ENCODE measurements at regions not wholly inside any gene's neighbourhood (a gene's known extent, or its start where the extent isn't known, plus 50 kb on each side); places are given as distances from the start of the nearest gene placed in this dataset.

DNA sequence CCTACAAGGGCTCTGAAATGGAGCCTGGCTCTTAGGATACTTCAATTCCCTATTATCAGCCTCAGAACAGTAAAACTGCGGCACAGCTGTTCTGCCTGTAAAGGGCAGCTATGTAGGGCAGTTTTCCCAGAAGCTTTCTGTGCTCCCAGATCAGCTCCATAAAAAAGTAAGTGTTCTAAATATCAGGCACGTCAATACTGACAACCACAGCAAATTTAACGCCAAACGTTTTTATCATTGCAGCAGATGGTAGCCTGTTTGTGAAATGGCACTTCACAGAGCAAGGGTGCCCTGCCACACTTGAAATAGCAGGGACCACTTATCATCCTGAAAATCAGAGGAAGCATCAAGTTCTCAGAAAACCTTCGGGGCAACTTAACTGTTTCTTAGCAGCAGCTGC is 54.8 kb upstream of the PTHLH start:
- in situ Hi-C loops (cut with MboI; ENCODE audit: low sequenced_read_pairs), result no loop called here
- Histone ChIP-seq H2BK120ac (ENCODE audit: low read depth, low read length) (peak overlapping the region; percentile 59; the same call in 1 of the 2 replicates), H2BK20ac (ENCODE audit: low read depth, low read length) (0 out of 2 replicates have a peak overlapping the region, but pooled peaks have one; percentile 8), H3K79me1 (ENCODE audit: low read depth in 1 of 2, low read length in 2 of 2) (no peaks in the 10 kb centered on the region), H3K4ac (ENCODE audit: low read depth, low read length) (peak overlapping the region; percentile 0; the same call in 1 of the 2 replicates), H3K9me3 (ENCODE audit: control insufficient read depth, insufficient read depth, low read length) (no peaks in the 10 kb centered on the region), H2AFZ (replicated peaks; ENCODE audit: low read length, poor library complexity) (peak overlapping the region; percentile 36), H4K5ac (ENCODE audit: low read depth, low read length) (no peak overlapping the region), H3K4me3 (ENCODE audit: insufficient read depth, low read depth, low read length) (no peak overlapping the region), H3K36me3 (ENCODE audit: control insufficient read depth, insufficient read depth, low read length) (no peaks in the 10 kb centered on the region), H2BK15ac (ENCODE audit: low read depth, low read length) (peak overlapping the region; percentile 48; the same call in 1 of the 3 replicates), H3K9me1 (ENCODE audit: insufficient read depth, low read length) (peaks cover 5% of the 10 kb centered on the region; the same call in 1 of the 2 replicates), H3K4me2 (ENCODE audit: low read depth, low read length) (no peak overlapping the region), H3K56ac (ENCODE audit: extremely low read depth, insufficient read depth, low read length) (no peak overlapping the region), H2BK5ac (ENCODE audit: low read depth, low read length, poor library complexity, severe bottlenecking) (no peak overlapping the region), H4K8ac (ENCODE audit: low read depth in 2 of 2, low read length in 2 of 2) (peak overlapping the region in 1 of 2 experiments; percentile 72; a peak in 2 of 4 replicates), H3K14ac (replicated peaks; ENCODE audit: low read depth, low read length) (0 out of 2 replicates have a peak overlapping the region, but pooled peaks have one; percentile 2), H3K27ac (ENCODE audit: insufficient read depth, low read length) (no peak overlapping the region), H3K4me1 (ENCODE audit: control insufficient read depth, insufficient read depth, low read length) (peaks cover 8% of the 10 kb centered on the region), H3K27me3 (ENCODE audit: control insufficient read depth, insufficient read depth, low read length) (no peaks in the 10 kb centered on the region), H4K91ac (ENCODE audit: insufficient read depth, low read depth, low read length) (no peak overlapping the region), H4K20me1 (ENCODE audit: insufficient read depth, low read length) (no peaks in the 10 kb centered on the region), H2AK5ac (ENCODE audit: low read depth, low read length) (no peak overlapping the region; the same call in 1 of the 2 replicates), H3K23ac (ENCODE audit: low read depth, low read length) (no peak overlapping the region), H3K9ac (ENCODE audit: low read depth, low read length) (no peak overlapping the region), H2AK9ac (replicated peaks; ENCODE audit: low read depth, low read length, poor library complexity) (no peak overlapping the region), H3K18ac (ENCODE audit: low read depth, low read length) (no peak overlapping the region)
- no peak for DNase-seq
- dilution Hi-C loops (cut with HindIII; ENCODE audit: low sequenced_read_pairs, unreplicated experiment), result no loop called here
- 20% methylated on average over 1 of the region's 5 CpGs; no CpG with 5 or more reads in 1 of the 2 experiments for WGBS, 2 experiments (ENCODE audit: extremely low coverage in 2 of 2, insufficient read length in 1 of 2)
- ChIA-PET POLR2A (ENCODE audit: unreplicated experiment) (no interaction called here), CTCF (no interaction called here)
- peak; percentile 25; the same call in 1 of the 2 replicates for ATAC-seq (ENCODE audit: low read depth)
- TF ChIP-seq, protein P1, sequence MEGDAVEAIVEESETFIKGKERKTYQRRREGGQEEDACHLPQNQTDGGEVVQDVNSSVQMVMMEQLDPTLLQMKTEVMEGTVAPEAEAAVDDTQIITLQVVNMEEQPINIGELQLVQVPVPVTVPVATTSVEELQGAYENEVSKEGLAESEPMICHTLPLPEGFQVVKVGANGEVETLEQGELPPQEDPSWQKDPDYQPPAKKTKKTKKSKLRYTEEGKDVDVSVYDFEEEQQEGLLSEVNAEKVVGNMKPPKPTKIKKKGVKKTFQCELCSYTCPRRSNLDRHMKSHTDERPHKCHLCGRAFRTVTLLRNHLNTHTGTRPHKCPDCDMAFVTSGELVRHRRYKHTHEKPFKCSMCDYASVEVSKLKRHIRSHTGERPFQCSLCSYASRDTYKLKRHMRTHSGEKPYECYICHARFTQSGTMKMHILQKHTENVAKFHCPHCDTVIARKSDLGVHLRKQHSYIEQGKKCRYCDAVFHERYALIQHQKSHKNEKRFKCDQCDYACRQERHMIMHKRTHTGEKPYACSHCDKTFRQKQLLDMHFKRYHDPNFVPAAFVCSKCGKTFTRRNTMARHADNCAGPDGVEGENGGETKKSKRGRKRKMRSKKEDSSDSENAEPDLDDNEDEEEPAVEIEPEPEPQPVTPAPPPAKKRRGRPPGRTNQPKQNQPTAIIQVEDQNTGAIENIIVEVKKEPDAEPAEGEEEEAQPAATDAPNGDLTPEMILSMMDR (conservative IDR thresholded peaks at IDR 0.05; ENCODE audit: low read depth, low read length), result no peak
- TF ChIP-seq, protein P2, sequence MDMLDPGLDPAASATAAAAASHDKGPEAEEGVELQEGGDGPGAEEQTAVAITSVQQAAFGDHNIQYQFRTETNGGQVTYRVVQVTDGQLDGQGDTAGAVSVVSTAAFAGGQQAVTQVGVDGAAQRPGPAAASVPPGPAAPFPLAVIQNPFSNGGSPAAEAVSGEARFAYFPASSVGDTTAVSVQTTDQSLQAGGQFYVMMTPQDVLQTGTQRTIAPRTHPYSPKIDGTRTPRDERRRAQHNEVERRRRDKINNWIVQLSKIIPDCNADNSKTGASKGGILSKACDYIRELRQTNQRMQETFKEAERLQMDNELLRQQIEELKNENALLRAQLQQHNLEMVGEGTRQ (IDR thresholded peaks at IDR 0.05; ENCODE audit: low read depth, low read length), result no peak
- no peak for TF ChIP-seq BHLHE40 (IDR thresholded peaks at IDR 0.05; ENCODE audit: low read depth, low read length)
- TF ChIP-seq NFE2L2 (IDR thresholded peaks at IDR 0.05; ENCODE audit: low read depth, low read length), result no peak
- TF ChIP-seq SMC3 (IDR thresholded peaks at IDR 0.05; ENCODE audit: low read depth, low read length), result no peak
- TF ChIP-seq, protein P3, sequence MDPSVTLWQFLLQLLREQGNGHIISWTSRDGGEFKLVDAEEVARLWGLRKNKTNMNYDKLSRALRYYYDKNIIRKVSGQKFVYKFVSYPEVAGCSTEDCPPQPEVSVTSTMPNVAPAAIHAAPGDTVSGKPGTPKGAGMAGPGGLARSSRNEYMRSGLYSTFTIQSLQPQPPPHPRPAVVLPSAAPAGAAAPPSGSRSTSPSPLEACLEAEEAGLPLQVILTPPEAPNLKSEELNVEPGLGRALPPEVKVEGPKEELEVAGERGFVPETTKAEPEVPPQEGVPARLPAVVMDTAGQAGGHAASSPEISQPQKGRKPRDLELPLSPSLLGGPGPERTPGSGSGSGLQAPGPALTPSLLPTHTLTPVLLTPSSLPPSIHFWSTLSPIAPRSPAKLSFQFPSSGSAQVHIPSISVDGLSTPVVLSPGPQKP (IDR thresholded peaks at IDR 0.05; ENCODE audit: borderline replicate concordance, low read depth, low read length), result no peak
- TF ChIP-seq MXI1 (IDR thresholded peaks at IDR 0.05; ENCODE audit: borderline replicate concordance, low read depth, low read length), result no peak
- no peak for TF ChIP-seq CHD1 (IDR thresholded peaks at IDR 0.05; ENCODE audit: low read depth, low read length)
- no peak for TF ChIP-seq MAZ (IDR thresholded peaks at IDR 0.05; ENCODE audit: borderline replicate concordance, low read depth, low read length)
- no peak for TF ChIP-seq CEBPB (IDR thresholded peaks at IDR 0.05; ENCODE audit: low read depth, low read length)
- TF ChIP-seq RFX5 (IDR thresholded peaks at IDR 0.05; ENCODE audit: low read depth, low read length), result no peak
- no peak for TF ChIP-seq POLR2A (IDR thresholded peaks at IDR 0.05; ENCODE audit: low read depth, low read length)
- no peak for TF ChIP-seq MAFK (IDR thresholded peaks at IDR 0.05; ENCODE audit: low read depth, low read length)
- no peak for TF ChIP-seq RAD21 (IDR thresholded peaks at IDR 0.05; ENCODE audit: low read length)
- TF ChIP-seq FOS (IDR thresholded peaks at IDR 0.05; ENCODE audit: low read depth, low read length), result no peak
- no peak for TF ChIP-seq RCOR1 (IDR thresholded peaks at IDR 0.05; ENCODE audit: insufficient replicate concordance, low read length)
- intact Hi-C loops (cut with micrococcal nuclease), result no loop called here
- BruUV-seq (replicated peaks), result no TSS peak

Measured in IMR-90 (cell line).